Dendritic cell treated with granulocyte-macrophage colony-stimulating factor and Interleukin-4, amounts not matched to agents 40 ng/mL and 50 ng/mL, for 4 days (primary cell): ENCODE measurements at regions not wholly inside any gene's neighbourhood (a gene's known extent, or its start where the extent isn't known, plus 50 kb on each side); places are given as distances from the start of the nearest gene placed in this dataset.

ENCODE experiments used
- H3K27ac Mint-ChIP-seq: one replicate; pipeline ENCODE4 v1.8.0; 2022; ENCODE audit warnings: mild to moderate bottlenecking, mixed read lengths
- H3K27me3 Mint-ChIP-seq: one replicate; pipeline ENCODE4 v1.8.0; 2022; ENCODE audit warnings: mild to moderate bottlenecking, mixed read lengths
- H3K36me3 Mint-ChIP-seq: one replicate; pipeline ENCODE4 v1.8.0; 2022; ENCODE audit warnings: low read depth, mixed read lengths
- H3K4me1 Mint-ChIP-seq: one replicate; pipeline ENCODE4 v1.8.0; 2022; ENCODE audit warnings: low read depth, mixed read lengths
- H3K4me3 Mint-ChIP-seq: one replicate; pipeline ENCODE4 v1.8.0; 2022; ENCODE audit warnings: mild to moderate bottlenecking, moderate library complexity, mixed read lengths
- H3K9me3 Mint-ChIP-seq: one replicate; pipeline ENCODE4 v1.8.0; 2022; ENCODE audit warnings: mixed read lengths
- intact Hi-C: fragments of 100-400 bp; cut with micrococcal nuclease; formaldehyde crosslinking; loops from one replicate; pipeline ENCODE4 v1.15.0; 2022

DNA sequence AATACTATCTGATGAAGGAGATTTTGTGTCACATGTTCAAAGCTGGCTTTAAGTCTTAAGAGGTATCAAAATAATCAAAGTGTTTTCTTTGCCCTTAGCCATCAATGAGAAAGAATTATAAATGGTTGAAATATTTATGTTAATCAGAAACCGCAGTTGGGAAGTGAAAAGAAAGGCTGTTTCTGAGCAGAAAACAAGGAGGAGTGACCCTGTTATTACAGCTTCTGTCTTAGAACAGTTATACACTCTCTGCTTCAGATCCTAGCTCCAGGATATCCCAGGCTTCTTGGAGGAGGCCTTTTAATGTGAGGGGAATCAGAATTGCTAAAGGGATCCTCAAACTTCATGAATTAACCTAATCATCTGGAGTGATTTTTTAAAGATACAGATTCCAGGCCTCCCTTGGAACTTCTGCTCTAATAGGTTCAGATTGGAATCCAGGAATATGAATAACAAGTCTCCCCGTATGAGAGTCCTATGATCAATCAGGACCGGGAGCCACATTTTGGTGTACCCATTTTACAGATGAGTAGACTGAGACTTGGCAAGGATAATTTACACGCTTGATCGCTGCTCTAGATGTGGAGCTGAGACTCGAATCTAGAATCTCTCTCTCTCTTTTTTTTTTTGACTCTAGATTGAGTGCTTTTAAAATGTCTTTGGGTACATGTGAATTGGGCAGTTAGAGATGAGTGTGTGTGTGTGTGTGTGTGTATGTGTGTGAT is 50.8 kb upstream of the JAG1 start:
- no peaks in the 10 kb centered on the region for H3K4me1 Mint-ChIP-seq
- H3K27me3 Mint-ChIP-seq = peaks cover 3% of the 10 kb centered on the region
- H3K27ac Mint-ChIP-seq = no peak overlapping the region
- H3K9me3 Mint-ChIP-seq = no peaks in the 10 kb centered on the region
- intact Hi-C loops = no loop called here
- no peak overlapping the region for H3K4me3 Mint-ChIP-seq
- H3K36me3 Mint-ChIP-seq = no peaks in the 10 kb centered on the region

DNA sequence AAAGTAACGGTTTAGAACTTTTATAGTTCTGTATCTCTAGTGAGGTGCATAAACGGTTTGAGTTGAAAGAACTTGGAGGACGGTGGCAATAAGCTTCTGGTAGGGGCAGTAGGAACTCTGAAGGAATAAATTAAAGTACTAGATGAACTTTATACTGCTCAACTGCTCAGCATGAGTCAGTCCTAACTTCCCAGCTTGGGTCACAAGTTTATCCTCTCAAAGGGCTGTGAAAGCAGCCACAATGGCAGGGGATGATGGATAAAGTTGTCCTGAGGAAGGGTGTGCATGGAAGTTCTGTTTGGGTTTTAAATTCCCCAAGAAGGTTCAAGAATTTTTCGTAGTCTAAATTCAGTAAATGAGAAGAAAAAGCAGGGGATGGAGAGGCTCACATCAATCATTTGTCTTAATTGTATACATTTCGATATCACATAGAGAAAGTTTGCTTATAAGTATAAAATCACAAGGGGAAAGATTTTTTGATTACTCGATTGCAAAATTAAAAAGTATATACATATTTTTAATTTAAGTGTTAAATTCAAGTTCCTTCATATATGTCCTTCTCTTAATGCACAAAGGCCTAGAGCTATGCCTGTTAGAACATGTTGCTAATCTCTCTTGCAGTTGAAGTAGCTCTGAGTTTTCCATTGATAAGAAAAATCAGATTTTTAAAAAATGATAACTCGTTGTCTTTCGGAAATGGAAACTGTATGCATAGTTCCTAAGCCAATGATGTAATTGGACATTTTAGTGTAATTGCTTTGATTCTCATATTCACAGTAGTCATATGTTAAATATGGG is 55.3 kb upstream of the JAG1 start:
- no peaks in the 10 kb centered on the region for H3K36me3 Mint-ChIP-seq
- intact Hi-C loops = no loop called here
- H3K27me3 Mint-ChIP-seq = peaks cover 3% of the 10 kb centered on the region
- no peaks in the 10 kb centered on the region for H3K4me1 Mint-ChIP-seq
- H3K4me3 Mint-ChIP-seq = no peak overlapping the region
- H3K27ac Mint-ChIP-seq = no peak overlapping the region
- no peaks in the 10 kb centered on the region for H3K9me3 Mint-ChIP-seq

DNA sequence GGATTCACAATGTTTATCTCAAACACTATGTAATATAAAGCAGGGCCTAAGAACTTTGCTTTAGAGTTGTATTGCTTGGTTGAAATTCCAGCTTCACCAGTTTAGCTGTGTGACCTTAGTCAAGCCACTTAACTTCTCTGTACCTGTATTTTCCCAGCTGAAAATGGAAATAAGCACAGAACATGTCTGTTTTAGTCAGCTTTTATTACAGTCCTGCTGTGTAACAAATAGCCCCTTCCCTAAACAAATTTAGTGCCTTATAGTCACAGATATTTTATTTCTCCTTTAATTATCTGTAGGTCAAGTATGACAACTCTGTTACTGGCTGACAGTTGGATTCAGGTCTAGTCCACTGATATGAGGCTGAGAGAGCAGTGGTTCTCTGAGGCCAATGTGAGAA is 56.0 kb upstream of the JAG1 start:
- Mint-ChIP-seq H3K4me1 (no peaks in the 10 kb centered on the region), H3K4me3 (no peak overlapping the region)
- intact Hi-C loops = no loop called here

DNA sequence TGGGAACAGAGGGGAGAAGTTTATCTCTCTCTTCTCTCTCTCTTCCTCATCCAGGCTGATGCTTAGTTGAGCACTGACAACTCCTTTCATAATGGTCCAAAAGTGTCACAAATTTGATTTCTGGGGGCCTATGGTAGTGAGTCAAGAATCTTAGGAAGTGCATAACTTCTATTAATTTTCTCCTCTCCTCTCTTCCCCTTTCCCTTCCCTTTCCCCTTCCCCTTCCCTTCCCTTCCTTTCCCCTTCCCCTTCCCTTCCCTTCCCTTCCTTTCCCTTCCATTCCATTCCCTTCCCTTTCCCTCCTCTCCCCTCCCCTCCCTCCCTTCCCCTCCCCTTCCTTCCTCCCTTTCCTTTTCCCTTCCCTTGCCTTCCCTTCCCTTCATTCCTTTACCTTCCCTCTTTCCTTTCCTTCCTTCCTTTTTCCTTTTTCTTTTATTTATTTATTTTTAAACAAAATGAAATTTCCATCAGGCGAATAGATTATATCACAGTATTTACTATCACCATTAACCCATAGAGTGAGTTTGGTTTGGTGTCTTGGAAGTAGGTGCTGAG is 56.9 kb upstream of the JAG1 start:
- Mint-ChIP-seq H3K9me3 (no peaks in the 10 kb centered on the region), H3K27me3 (peaks cover 3% of the 10 kb centered on the region), H3K4me1 (no peaks in the 10 kb centered on the region), H3K4me3 (no peak overlapping the region), H3K36me3 (no peaks in the 10 kb centered on the region), H3K27ac (no peak overlapping the region)
- intact Hi-C loops = no loop called here

More for the DNA sequence above, 56.0 kb upstream of the JAG1 start:
- H3K36me3 Mint-ChIP-seq = no peaks in the 10 kb centered on the region
- H3K27ac Mint-ChIP-seq = no peak overlapping the region
- H3K9me3 Mint-ChIP-seq = no peaks in the 10 kb centered on the region
- H3K27me3 Mint-ChIP-seq = peaks cover 3% of the 10 kb centered on the region

DNA sequence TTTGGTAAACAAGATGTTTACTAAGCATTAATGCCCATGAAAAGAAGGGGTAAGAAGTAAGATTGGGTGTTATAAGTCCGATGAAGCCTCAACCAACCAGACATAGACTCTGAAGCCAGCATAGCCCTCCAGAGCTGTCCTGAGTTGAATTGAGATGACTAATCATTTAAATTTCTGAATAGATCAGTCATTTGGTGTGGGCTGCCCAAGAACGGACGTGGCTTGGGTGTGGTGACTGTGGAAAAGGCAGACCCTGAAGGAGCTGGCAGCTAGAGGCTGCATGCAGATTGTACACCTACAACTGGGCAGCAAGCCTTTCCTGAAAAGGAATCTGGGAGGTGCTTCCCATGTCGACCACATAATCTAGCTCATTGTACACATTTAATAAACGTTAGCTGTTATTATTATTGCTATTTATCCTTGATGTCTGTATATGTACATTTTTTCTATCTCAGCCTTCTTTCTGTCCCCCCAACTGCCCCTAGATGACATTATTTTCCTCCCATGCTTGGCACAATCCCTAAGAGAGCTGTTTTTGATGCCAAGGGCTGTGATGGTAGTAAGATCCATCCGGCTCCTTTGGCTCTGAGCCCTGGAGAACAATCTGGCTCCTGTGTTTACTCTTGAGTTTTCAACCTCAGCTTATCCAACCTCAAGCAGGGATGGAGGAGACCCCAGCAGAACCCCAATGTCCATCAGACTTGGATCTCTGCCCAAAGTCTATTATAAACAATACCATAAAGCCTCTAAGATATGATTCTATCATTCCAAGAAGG is 57.6 kb upstream of the JAG1 start:
- no peaks in the 10 kb centered on the region for H3K9me3 Mint-ChIP-seq
- no peak overlapping the region for H3K27ac Mint-ChIP-seq
- no peaks in the 10 kb centered on the region for H3K27me3 Mint-ChIP-seq
- no peaks in the 10 kb centered on the region for H3K36me3 Mint-ChIP-seq
- intact Hi-C loops = no loop called here
- H3K4me1 Mint-ChIP-seq = no peaks in the 10 kb centered on the region
- H3K4me3 Mint-ChIP-seq = no peak overlapping the region

DNA sequence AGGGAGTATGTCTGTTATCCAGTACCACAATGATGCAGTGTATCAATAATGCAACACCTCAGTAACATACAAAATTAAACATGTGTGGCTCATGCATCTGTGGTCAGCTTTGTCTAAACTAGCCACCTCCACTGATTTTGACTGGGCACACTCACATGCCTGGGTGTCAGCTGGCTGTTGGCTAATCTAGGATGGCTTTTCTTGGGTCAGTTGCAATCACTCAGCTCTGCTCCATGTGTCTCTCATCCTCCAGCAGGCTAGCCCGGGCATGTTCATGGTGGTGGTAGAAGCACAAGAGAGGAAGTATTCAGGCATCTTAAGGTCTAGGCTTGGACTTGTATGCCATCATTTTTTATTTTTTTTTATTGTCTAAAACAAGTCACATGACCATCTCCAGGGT is 59.3 kb upstream of the JAG1 start:
- Mint-ChIP-seq H3K9me3 (no peaks in the 10 kb centered on the region), H3K27me3 (no peaks in the 10 kb centered on the region), H3K4me3 (no peak overlapping the region), H3K36me3 (no peaks in the 10 kb centered on the region), H3K4me1 (no peaks in the 10 kb centered on the region), H3K27ac (no peak overlapping the region)
- intact Hi-C loops = no loop called here

DNA sequence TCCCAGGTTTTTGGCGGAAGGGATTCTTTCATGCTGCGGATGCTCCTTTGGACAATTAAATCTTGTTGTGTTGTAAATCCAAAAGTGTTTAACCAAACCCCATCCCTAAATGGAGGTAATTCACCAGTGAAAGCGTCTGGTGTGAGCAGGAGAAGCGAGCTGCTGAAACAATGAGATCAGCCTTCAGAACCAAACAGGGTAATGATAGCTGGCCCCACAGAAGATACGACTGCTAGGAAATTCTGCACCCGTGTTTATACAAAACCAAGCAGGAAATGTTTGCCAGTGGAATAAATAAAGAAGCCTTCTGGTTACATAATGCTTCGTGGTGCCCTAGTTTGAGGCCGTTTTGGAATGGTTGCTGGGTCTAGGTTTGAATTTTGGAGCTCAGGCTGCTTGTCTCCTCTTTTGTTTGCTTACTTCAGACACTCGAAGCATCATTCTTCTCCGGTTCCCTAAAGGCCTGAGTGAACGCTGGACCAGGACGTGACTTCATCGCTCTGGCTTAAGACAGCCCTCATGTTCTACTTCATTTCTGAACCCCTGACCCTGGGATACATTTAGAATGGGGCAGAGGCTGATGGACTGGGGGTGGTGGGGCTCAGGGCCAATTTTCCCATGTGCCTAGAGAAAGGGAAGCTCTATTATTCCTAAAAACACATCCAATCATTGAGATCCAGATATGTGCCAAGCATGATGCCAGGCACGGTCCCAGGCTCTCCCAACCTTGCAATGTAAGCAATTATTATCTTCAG is 61.6 kb upstream of the JAG1 start:
- Mint-ChIP-seq H3K27me3 (peaks cover 1% of the 10 kb centered on the region), H3K9me3 (no peaks in the 10 kb centered on the region), H3K27ac (no peak overlapping the region), H3K4me3 (no peak overlapping the region), H3K36me3 (no peaks in the 10 kb centered on the region), H3K4me1 (no peaks in the 10 kb centered on the region)
- intact Hi-C loops = no loop called here

DNA sequence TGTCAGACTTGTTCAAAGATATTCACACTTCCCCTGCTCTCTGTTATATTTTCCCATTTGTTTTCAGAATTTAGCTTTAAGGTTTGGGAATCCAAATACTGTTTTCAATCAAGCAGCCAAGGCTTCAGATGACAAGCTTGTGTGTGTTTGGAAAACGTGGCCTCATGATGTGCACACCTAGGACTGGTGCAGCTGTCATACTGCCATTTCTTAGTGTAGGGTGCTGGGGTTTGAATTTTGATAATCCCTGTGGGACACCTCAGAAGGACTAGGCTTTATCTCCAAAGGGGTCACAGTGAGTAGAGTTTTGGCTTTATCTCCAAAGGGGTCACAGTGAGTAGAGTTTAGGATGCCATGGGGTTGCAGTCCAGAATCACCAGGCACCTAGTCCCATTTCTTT is 65.3 kb upstream of the JAG1 start:
- Mint-ChIP-seq H3K36me3 (no peaks in the 10 kb centered on the region), H3K27me3 (peaks cover 1% of the 10 kb centered on the region), H3K4me3 (no peak overlapping the region), H3K27ac (no peak overlapping the region), H3K9me3 (no peaks in the 10 kb centered on the region), H3K4me1 (no peaks in the 10 kb centered on the region)
- intact Hi-C loops = no loop called here

DNA sequence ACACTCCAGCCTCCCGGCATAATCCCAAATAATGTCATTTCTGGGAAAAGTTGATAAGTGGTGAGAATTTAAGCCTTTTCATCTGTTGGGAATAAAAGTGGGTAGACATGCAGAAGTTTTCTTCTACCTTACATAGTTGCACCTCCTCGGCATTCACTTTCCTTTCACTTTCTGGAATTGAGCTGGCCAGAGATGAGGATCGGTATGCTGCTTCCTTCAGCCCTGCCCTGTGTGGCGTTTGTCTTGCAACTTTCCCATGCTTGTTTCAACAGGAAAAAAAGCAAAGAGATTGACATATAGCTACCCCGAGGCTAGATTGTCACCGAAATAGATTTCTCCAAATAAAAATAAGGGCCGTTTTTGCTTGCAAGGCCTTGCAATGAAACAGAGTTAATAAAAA is 65.8 kb upstream of the JAG1 start:
- no peaks in the 10 kb centered on the region for H3K4me1 Mint-ChIP-seq
- no peak overlapping the region for H3K4me3 Mint-ChIP-seq
- no peak overlapping the region for H3K27ac Mint-ChIP-seq
- no peaks in the 10 kb centered on the region for H3K9me3 Mint-ChIP-seq
- intact Hi-C loops = no loop called here
- peaks cover 1% of the 10 kb centered on the region for H3K27me3 Mint-ChIP-seq
- no peaks in the 10 kb centered on the region for H3K36me3 Mint-ChIP-seq

DNA sequence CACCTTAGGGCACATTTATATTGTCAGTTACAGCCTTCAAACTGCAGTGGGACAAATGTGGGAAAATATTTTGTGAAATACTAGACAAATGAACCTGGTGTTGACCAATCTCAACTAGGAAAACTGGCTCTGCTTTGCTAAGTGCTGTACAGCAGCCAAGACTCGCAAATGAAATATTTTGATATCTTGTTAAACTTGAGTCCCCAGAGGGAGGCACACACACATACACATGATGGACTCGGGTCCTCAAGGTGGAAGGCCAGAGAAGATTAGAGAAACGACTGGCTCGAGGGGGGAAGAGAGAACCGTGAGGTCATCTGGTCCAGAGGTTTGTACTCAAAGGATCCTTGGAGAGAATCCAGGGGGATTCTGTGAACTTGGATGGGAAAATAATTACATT is 67.3 kb upstream of the JAG1 start:
- peaks cover 1% of the 10 kb centered on the region for H3K27me3 Mint-ChIP-seq
- intact Hi-C loops = no loop called here
- no peaks in the 10 kb centered on the region for H3K4me1 Mint-ChIP-seq
- H3K9me3 Mint-ChIP-seq = no peaks in the 10 kb centered on the region
- H3K36me3 Mint-ChIP-seq = no peaks in the 10 kb centered on the region
- no peak overlapping the region for H3K4me3 Mint-ChIP-seq
- H3K27ac Mint-ChIP-seq = no peak overlapping the region

DNA sequence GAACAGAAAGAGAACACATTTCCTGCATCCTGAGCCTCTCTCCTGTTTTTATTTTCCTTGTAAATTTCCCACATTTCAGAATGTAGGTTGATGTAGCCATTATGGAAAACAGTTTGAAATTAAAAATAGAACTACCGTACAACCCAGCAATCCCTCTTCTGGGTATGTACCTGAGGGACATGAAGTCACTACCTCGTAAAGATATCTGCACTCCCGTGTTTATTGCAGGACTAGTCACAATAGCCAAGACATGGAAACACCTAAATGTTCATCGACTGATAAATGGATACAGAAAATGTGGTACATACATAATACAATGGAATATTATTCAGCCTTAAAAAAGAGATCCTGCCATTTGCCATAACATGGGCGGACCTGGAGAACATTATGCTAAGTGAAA is 72.0 kb upstream of the JAG1 start:
- no peak overlapping the region for H3K27ac Mint-ChIP-seq
- no peaks in the 10 kb centered on the region for H3K9me3 Mint-ChIP-seq
- no peaks in the 10 kb centered on the region for H3K27me3 Mint-ChIP-seq
- no peaks in the 10 kb centered on the region for H3K36me3 Mint-ChIP-seq
- intact Hi-C loops = no loop called here
- no peak overlapping the region for H3K4me3 Mint-ChIP-seq
- no peaks in the 10 kb centered on the region for H3K4me1 Mint-ChIP-seq

DNA sequence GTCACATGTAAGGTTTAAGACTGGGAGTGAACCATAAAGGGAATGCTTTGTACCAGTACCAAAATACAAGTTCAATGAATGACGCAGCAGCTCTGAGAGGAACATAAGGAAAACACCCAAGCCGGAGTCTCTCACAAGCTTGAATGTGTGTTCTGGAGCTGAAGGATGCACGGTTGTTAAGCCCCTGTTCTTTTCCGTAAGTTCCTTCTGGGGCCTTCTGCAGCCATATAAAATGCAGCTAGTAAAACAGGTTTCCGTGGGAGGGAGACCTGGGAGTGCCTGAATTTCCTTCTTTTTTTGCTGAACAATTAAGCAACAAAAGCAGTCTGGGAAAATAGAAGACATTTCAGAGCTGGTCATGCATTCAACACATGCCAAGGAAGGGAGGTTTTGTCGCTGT is 73.2 kb upstream of the JAG1 start:
- Mint-ChIP-seq H3K4me3 (no peak overlapping the region), H3K36me3 (no peaks in the 10 kb centered on the region), H3K9me3 (no peaks in the 10 kb centered on the region), H3K27ac (no peak overlapping the region), H3K4me1 (no peaks in the 10 kb centered on the region), H3K27me3 (no peaks in the 10 kb centered on the region)
- intact Hi-C loops = no loop called here

DNA sequence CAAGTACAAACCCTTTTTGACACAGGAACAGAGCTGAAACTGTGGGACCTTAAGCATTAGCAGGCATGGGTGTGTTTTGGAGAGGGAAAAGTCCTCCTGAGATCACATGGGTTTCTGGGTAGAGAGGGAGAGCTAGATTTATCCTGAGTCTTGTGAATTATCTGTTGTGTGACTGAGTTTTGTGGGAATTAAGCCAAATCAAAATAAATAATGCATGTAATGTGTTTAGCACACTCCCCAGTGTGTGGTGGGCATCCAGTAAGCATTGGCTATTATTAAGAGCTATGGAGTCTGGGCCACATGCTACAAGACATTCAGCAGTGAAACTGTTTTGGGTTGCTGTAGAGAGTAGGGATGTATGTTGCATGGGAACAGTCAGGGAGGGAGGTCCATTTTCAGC is 75.3 kb upstream of the JAG1 start:
- no peak overlapping the region for H3K27ac Mint-ChIP-seq
- no peaks in the 10 kb centered on the region for H3K27me3 Mint-ChIP-seq
- H3K4me3 Mint-ChIP-seq = no peak overlapping the region
- intact Hi-C loops = no loop called here
- H3K4me1 Mint-ChIP-seq = no peaks in the 10 kb centered on the region
- H3K36me3 Mint-ChIP-seq = no peaks in the 10 kb centered on the region
- no peaks in the 10 kb centered on the region for H3K9me3 Mint-ChIP-seq
